GM21786 (cell line): ENCODE measurements at regions not wholly inside any gene's neighbourhood (a gene's known extent, or its start where the extent isn't known, plus 50 kb on each side); places are given as distances from the start of the nearest gene placed in this dataset.

Experiments
- ATAC-seq: cut with Tn5 transposase; IDR thresholded peaks from one replicate; pipeline ENCODE4 v1.9.1; 2021; ENCODE audit not compliant: unreplicated experiment

DNA sequence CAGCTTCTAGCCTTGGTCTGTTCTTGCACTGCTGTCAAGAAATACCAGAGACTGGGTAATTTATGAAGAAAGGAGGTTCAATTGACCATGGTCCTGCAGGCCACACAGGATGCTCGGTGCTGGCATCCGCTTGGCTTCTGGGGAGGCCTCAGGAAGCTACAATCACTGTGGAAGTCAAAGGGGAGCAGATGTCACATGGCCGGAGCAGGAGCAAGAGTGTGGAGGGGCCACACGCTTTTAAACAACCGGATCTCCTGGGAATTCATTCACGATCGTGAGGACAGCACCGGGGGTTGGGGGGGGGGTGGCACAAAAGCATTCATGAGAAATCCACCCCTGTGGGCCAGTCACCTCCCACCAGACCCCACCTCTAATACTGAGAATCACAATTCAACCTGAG lies 850.4 kb upstream of the SALL3 start:
- ATAC-seq, result no peak

DNA sequence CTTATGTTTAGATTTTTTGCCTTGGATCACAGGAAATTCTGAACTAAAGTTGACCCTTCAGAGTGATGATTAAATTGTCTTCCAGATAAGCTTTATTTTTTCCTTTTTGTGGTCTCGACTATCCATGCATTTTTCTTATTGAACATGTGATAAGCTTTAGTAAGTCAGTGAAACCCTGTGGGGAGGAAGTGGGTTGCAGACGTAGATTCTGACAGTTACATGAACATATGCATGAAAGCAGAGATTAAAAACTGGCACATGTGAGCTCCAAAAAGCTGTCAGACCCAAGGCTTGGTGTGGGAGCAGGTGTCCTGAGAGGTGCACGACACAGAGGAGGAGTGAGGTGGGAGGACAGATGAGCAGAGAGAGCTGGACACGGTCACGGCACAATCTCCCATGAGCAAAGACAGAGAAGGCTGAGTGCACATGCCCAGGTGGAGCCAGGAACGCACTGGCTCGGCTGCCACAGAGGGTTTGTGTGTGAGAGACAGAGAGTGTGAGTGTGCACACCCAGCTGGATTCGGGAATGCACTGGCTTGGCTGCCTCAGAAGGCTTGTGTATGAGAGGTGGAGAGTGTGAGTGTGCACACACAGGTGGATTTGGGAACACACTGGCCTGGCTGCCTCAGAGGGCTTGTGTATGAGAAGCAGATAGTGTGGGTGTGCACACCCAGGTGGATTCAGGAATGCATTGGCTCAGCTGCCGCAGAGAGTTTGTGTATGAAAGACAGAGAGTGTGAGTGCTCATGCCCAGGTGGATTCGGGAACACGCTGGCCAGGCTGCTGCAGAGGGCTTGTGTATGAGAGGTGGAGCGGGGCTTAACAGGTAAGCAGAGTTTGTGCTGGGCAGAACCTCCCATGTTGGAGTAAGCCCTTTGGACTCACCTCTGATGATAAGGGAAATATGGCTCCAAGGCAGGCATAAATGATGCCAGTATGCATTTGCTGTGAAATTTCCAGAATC lies 849.1 kb upstream of the SALL3 start:
- no peak for ATAC-seq

DNA sequence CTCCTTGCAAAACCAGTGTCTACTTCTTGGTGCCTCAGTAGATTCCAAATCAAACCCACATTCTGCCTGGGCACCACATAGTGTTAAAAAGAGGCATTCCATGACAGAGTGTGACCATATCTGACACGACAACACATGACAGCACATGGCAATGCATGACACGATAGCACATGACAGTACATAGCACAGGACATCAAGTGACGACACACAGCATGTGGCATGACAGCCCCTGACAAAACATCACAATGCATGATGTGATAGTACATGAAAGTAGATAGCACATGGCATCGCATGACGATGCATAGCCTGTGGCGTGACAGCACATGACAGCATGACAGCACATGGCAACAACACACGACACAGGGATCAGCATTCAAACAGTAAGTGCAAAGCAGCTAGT lies 845.9 kb upstream of the SALL3 start:
- ATAC-seq, result no peak

- no peak for ATAC-seq
These were observed 842.6 kb upstream of the SALL3 start for GRCh38 chr18:78136986-78137385.

DNA sequence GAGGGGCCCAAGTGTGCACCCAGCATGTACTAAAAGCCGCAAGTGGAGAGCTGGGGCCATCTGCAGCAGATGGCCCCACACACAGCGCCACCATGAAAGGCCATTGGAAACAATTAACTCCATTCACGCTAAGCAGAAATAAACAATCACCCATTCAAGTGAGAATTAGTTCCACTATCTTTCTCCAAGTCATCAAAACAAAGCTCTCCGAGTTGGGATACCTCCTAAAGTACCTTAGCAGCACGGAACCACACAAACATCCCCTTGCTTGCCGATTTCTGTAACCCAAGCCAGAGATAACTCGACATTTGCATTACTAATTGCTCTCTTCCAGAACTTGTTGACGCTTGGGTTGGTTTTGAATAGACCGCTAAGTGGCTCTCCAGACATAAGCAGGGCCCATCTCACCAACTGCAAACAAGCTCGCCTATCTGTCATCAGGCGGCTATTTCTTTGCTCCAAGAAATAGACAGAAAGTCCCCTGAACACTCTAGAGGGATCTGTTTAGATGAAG lies 840.6 kb upstream of the SALL3 start:
- no peak for ATAC-seq

DNA sequence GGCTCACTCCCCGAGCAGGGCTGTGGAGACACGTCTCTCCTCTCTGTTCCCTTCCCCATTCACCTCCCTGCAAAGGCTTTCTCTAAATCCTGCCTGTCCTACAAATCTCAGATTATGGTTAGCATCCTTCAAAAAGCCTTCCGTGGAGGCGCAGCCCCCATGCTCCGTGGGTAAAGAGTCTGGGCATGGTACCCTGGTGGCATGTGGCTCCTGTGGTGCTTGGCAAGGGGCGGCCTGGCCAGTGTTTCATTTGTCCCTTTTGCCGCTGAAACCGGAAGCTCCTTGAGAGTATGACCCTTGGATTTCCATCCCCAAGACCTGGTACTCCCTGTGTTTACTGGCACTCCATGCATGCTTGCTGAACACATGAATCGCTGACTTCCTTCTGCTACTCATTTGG lies 839.3 kb upstream of the SALL3 start:
- no peak for ATAC-seq

DNA sequence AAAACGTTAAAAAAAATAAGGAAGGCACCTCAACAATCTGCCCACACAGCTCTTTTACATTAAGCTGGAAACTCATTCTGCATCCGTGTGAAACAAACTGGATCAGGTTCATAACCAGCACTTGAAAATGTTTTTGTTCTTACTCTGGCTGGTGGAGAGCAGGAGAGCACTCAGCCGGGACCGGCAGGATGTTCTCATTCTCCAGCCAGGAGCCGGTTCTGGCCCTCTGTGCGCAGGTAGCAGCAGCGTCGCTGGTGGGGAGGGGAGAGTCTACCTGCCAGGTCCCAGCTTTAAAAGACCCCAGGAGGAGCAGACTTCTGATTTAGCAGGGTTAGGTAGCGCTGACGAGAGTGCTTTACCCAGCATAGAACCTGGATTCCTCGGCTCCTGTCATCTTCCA lies 834.9 kb upstream of the SALL3 start:
- ATAC-seq, result no peak

- ATAC-seq, result no peak
These were observed 834.5 kb upstream of the SALL3 start for GRCh38 chr18:78145096-78145495.

DNA sequence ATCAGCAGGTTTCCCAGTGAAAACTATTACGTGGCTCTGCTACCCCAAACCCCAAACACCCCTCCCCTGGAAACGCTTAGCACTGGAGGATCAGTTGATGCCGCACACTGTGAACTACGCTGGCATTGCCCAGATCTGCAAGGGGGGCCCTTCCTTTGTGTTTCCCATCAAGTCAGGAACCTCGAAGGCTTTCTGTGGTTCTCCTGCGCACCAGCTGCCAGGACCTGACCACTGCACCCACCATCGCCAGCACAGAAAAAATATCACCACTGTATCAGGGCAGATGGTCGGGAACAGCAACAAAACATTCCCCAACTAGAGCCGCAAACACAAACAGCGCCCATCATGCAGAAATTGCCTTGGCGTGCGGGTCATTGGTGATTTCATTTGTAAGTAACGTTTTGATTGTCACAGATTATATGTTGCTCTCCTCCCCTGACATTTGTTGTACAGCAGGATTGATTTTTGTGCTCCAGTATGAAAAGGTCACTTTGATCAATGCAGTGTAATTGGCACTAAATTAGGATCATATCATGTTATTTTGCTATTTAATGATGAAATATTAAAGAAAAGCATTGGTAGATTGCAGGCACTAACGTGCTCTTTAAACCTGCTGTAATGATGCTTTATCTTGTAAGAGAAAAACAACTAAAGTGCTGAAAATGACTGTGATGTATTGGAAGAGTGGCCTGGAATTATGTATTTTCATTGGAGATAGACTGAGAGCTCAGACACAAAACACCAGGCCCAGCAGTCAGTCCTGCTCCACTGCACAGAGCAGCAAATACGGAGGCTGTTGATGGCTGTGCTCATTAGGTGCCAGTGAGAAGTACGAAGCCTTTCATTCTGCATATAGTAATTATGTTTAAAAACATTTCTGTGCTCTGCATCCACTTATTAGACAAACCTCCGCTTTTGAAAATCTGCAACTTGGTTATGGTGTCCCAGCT lies 833.2 kb upstream of the SALL3 start:
- ATAC-seq, result no peak

GRCh38 chr18:78150590-78150989 lies 829.0 kb upstream of the SALL3 start:
- no peak for ATAC-seq

DNA sequence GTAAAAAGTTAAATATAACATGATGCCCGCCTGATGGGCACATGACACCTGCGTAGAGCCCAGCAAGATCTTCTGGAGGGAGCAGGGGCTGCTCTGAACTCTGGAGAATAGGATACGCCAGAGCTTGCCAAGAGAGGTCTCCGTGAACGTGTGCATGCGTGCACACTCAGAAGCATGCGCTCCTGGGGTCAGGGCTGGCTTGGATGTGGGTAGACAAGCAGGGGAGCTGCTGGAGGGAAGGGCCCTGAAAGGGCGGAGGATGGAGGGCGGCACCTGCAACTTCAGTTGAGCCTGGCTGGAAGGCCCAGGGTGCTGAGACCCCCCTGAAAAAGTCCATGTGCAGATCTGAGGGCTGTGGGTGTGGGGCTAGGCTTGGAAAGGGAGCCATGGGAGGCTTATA lies 828.4 kb upstream of the SALL3 start:
- no peak for ATAC-seq

GRCh38 chr18:78151948-78152725 lies 827.5 kb upstream of the SALL3 start:
- no peak for ATAC-seq

DNA sequence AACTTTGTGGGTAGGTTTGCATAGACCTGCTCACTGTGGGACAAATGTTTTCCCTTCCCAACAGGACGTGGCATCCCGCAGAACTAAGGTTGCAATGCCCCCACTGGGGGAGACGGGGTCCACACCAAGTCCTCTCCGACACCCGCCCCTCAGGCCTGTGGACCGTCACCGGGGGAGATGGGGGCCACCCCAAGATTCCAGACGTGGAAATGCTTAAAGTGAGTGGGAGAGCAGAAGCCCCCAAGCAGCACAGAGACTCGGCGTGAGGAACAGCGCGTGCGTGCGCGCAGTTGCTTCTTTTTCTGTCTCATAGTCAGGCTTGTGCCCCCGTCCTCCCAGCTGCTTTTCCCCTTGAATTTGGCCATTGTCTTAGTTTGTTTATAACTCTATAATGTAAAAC lies 826.3 kb upstream of the SALL3 start:
- no peak for ATAC-seq

- no peak for ATAC-seq
These were observed 825.2 kb upstream of the SALL3 start for GRCh38 chr18:78154444-78154843.

- ATAC-seq, result no peak
These were observed 824.8 kb upstream of the SALL3 start for GRCh38 chr18:78154853-78155252.

DNA sequence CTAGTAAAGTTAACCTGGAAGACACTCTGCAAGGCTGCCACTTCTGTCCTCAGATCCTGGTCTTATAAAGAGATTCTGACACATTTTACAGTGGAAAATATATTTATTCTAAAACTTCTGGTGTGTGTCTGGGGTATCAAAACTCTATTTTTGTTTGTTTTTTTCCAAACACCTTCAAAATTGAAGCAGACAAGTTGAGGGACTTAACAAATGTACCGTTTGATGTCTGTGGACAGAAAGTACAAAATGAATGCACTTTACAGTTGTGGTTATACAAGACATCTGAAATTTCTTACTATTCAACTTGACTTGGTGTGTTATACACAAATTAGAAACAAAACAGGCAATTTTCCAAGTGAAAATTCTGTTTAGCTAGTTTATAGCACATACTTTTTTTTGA lies 823.2 kb upstream of the SALL3 start:
- no peak for ATAC-seq

GRCh38 chr18:78158943-78159342 lies 820.7 kb upstream of the SALL3 start:
- no peak for ATAC-seq

DNA sequence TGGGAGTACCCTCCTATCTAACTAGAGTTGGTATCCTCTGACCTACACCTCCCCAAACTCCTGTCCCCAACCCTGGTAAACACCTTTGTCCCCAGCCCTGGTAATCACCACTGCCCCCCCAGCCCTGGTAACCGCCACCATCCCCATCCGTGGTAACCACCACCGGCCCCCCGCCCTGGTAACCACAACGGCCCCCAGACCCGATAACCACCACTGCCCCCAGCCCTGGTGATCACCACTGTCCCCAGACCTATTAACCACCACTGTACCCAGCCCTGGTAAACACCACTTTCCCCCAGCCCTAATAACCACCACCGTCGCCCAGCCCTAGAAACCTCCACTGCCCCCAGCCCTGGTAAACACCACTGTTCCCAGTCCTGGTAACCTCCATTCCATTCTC lies 820.2 kb upstream of the SALL3 start:
- no peak for ATAC-seq

DNA sequence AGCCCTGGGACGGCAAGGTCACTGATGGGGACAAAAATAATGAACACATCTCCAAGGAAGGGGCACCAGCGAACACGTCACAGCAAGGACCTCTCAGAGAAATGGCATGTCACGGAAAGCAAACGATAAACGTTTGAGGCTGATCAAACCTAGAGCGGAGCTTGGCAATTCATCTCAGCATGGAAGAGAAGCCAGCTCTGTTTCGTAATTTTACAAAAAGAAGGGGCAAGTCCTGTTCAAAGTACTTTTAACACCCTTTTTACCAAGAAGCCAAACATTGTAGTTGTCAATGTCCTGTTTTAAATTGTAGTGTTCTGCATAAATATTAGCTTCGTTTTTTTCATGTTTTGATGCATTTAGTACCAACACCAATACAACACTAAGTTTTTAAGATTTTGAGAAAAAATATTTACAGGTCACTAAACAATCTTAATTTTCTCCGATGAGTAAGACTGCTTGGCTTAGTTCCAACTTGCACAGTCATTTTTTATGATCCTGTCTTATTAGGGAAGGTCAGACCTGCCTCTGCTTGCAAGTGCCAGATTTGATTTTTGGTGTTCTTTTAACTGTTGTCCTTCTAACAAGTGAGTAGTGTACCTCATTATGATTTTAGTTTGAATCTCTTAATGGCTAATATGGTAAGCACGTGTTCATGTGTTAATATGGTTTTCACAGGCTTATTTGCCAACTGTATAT lies 818.5 kb upstream of the SALL3 start:
- no peak for ATAC-seq

DNA sequence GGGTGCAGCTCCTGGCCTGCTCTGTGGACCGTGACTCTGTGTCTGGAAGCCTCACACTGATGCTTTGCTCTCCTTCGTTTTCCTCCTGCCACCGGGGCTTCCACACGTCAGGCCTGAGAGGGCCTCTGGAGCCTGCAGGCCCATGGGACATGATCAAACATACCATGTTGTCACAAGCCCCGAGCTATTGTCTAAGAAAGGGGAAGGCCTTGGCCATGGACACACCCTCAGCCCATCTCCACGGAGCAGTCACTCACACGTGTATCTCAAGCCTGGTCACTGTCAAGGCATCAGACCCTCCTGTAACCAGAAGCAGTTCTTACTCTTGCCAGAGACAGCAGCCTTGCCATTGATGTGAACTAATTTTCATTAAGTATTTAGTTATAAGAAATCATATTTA lies 814.1 kb upstream of the SALL3 start:
- no peak for ATAC-seq
